Esophagus squamous epithelium (tissue), 5 donors: ENCODE measurements at regions not wholly inside any gene's neighbourhood (a gene's known extent, or its start where the extent isn't known, plus 50 kb on each side); places are given as distances from the start of the nearest gene placed in this dataset.

Experiments used
- DNase-seq: peaks from one replicate; lab custom pipeline; 2025; lab: John Stamatoyannopoulos, UW
- H3K27ac ChIP-seq, 4 donors: fragments of 200-600 bp; sonication (generic); one replicate each; pipeline ENCODE4 v1.5.1; 2016 to 2019; ENCODE audit warnings: mild to moderate bottlenecking in 1 of 4
- H3K27me3 ChIP-seq, 4 donors: fragments of 200-600 bp; sonication (generic); 1 replicate in 3 of 4; 2 replicates in 1 of 4; pipeline versions ENCODE4 v1.5.1 to v1.6.0; 2017 to 2021; ENCODE audit warnings: antibody characterized with exemption in 1 of 4
- H3K36me3 ChIP-seq, 3 donors: fragments of 200-600 bp; sonication (generic); one replicate each; pipeline ENCODE4 v1.5.1; 2016 to 2019
- H3K4me1 ChIP-seq, 3 donors: fragments of 200-600 bp; sonication (generic); one replicate each; pipeline ENCODE4 v1.5.1; 2017 to 2019
- H3K4me3 ChIP-seq, 4 donors: fragments of 200-600 bp; sonication (generic); 1 replicate in 3 of 4; 2 replicates in 1 of 4; pipeline ENCODE4 v1.5.1; 2016 to 2019; ENCODE audit warnings: mild to moderate bottlenecking in 2 of 4, moderate library complexity in 1 of 4
- H3K9me3 ChIP-seq, 3 donors: fragments of 200-600 bp; sonication (generic); one replicate each; pipeline ENCODE4 v1.5.1; 2016 to 2019
- POLR2A ChIP-seq, 4 donors: fragments of 450-650 bp; IDR thresholded peaks; one replicate each; pipeline ENCODE4 v1.6.1; 2017; ENCODE audit warnings: antibody characterized with exemption in 4 of 4, mild to moderate bottlenecking in 4 of 4, moderate library complexity in 3 of 4
- WGBS, 2 donors: methylation state at CpG; one replicate each; pipeline ENCODE4 v1.1.5; 2018; 5-methylcytosine and 5-hydroxymethylcytosine counted together
- intact Hi-C: fragments of 100-400 bp; cut with DNase I; formaldehyde crosslinking; loops from one replicate; pipeline ENCODE4 v1.15.0; 2022
- TF ChIP-seq, protein P1 (sequence below), 6 experiments: fragments of 450-650 bp in 4 of 6; fragments of 200-600 bp in 2 of 6; sonication (generic) in 2 of 6; IDR thresholded peaks; one replicate each; pipeline ENCODE4 v1.5.1; 2016 to 2019; ENCODE audit warnings: antibody characterized with exemption in 6 of 6, mild to moderate bottlenecking in 4 of 6, moderate library complexity in 4 of 6
- donor health status: DM: yes; HTN: yes; CAD: no.

DNA sequence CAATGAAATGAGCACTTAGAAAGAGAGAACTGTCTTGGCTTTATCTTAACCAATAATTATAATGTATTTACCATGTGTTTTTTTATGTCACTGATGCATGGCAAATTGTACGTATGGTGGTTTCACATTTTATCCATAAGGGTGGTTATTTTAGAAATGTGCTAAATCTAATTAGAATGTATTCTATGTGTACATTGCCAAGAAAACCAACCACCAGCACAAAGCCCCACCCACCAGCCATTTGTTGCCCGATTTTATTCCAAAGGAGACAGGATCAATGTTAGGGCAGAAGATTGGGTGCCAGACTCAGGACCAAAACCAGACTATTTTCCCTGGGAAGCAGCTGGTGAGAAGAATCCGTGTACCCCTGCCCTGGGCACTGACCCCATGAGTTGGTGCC lies 63.0 kb upstream of the SOX1 start:
- 49 to 76% methylated on average over 3 of the region's 3 CpGs for WGBS, 2 donors
- no peak for DNase-seq
- TF ChIP-seq POLR2A (IDR thresholded peaks at IDR 0.05) = no peak
- TF ChIP-seq, protein P1, sequence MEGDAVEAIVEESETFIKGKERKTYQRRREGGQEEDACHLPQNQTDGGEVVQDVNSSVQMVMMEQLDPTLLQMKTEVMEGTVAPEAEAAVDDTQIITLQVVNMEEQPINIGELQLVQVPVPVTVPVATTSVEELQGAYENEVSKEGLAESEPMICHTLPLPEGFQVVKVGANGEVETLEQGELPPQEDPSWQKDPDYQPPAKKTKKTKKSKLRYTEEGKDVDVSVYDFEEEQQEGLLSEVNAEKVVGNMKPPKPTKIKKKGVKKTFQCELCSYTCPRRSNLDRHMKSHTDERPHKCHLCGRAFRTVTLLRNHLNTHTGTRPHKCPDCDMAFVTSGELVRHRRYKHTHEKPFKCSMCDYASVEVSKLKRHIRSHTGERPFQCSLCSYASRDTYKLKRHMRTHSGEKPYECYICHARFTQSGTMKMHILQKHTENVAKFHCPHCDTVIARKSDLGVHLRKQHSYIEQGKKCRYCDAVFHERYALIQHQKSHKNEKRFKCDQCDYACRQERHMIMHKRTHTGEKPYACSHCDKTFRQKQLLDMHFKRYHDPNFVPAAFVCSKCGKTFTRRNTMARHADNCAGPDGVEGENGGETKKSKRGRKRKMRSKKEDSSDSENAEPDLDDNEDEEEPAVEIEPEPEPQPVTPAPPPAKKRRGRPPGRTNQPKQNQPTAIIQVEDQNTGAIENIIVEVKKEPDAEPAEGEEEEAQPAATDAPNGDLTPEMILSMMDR (IDR thresholded peaks at IDR 0.05) = no peak
- intact Hi-C loops = no loop called here
- H3K9me3 ChIP-seq = no peaks in the 10 kb centered on the region
- no peaks in the 10 kb centered on the region for H3K36me3 ChIP-seq
- H3K27me3 ChIP-seq = peaks cover 0 to 11% (median 0%) of the 10 kb centered on the region in 4 donors
- H3K27ac ChIP-seq = no peak overlapping the region
- H3K4me3 ChIP-seq = no peak overlapping the region
- H3K4me1 ChIP-seq = no peaks in the 10 kb centered on the region

DNA sequence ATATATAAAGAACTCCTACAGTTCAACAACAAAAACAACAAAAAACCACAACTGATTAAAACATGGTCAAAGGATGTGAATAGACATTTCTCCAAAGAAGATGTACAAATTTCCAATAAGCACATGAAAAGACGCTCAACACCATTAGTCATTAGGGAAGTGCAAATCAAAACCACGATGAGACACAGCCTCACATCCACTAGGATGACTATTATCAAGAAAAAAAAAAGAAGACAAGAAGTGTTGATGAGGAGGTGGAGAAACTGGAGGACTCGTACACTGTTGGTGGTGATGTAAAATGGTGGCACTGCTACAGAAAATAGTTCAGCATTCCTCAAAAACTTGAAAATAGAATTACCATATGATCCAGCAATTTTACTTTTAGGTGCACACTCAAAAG lies 61.0 kb upstream of the SOX1 start:
- Histone ChIP-seq H3K27me3 (peaks cover 0 to 11% (median 0%) of the 10 kb centered on the region in 4 donors), H3K4me3 (no peak overlapping the region), H3K4me1 (no peaks in the 10 kb centered on the region), H3K9me3 (no peaks in the 10 kb centered on the region), H3K27ac (no peak overlapping the region), H3K36me3 (no peaks in the 10 kb centered on the region)
- intact Hi-C loops = no loop called here
- no peak for DNase-seq
- no peak for TF ChIP-seq POLR2A (IDR thresholded peaks at IDR 0.05)
- TF ChIP-seq, protein P1 (IDR thresholded peaks at IDR 0.05) = no peak
- 80 to 84% methylated on average over 3 of the region's 3 CpGs for WGBS, 2 donors

DNA sequence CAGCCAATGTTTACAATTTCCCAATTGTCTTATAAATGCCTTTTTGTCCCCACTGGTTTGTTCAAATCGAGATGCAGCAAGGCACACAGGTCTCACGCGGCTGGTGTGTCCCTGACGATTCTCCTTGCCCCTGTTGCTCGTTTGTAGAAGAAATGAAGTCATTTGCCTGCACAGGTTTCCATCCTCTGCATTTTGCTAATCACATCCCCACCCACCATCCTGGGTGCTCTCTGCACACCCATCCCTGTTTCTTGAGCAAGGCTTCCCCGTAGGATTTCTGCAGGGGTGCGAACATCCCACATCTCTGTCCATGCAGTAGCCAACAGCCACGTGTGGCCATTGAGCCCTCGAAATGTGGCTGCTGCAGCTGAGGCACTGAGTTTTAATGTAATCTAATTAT lies 59.8 kb upstream of the SOX1 start:
- Histone ChIP-seq H3K27ac (no peak overlapping the region), H3K9me3 (no peaks in the 10 kb centered on the region), H3K36me3 (no peaks in the 10 kb centered on the region), H3K4me3 (no peak overlapping the region), H3K4me1 (no peaks in the 10 kb centered on the region), H3K27me3 (peaks cover 0 to 11% (median 0%) of the 10 kb centered on the region in 4 donors)
- intact Hi-C loops = no loop called here
- DNase-seq = no peak
- 75 to 80% methylated on average over 9 of the region's 9 CpGs for WGBS, 2 donors
- no peak for TF ChIP-seq POLR2A (IDR thresholded peaks at IDR 0.05)
- TF ChIP-seq, protein P1 (IDR thresholded peaks at IDR 0.05) = no peak

DNA sequence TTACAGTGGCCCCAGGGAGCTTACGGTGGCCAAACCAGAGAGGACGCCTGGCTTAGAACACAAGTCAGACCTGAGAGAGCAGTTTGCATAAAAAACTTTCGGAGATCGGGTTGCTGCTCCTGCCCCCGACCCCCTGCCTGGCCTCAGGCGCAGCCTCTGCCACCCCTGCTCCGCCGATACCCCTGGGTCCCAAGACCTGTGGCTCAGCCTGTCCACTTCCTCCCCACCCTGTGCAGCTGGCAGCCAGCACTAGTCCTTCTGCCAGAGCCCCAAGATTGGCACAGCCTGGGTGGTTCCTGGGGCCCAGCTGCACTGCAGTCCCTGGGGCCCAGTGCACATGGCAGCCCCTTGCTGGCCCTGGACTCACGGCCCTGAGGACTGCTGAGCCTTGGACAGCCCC lies 56.2 kb upstream of the SOX1 start:
- DNase-seq = no peak
- intact Hi-C loops = no loop called here
- no peak overlapping the region for H3K4me3 ChIP-seq
- WGBS, 2 donors = 20 to 97% methylated on average over 1 to 6 of the region's 9 CpGs
- no peaks in the 10 kb centered on the region for H3K9me3 ChIP-seq
- no peaks in the 10 kb centered on the region for H3K4me1 ChIP-seq
- H3K36me3 ChIP-seq = no peaks in the 10 kb centered on the region
- H3K27ac ChIP-seq = no peak overlapping the region
- peaks cover 0 to 5% (median 0%) of the 10 kb centered on the region in 4 donors for H3K27me3 ChIP-seq
- TF ChIP-seq, protein P1 (IDR thresholded peaks at IDR 0.05) = no peak
- TF ChIP-seq POLR2A (IDR thresholded peaks at IDR 0.05) = no peak

DNA sequence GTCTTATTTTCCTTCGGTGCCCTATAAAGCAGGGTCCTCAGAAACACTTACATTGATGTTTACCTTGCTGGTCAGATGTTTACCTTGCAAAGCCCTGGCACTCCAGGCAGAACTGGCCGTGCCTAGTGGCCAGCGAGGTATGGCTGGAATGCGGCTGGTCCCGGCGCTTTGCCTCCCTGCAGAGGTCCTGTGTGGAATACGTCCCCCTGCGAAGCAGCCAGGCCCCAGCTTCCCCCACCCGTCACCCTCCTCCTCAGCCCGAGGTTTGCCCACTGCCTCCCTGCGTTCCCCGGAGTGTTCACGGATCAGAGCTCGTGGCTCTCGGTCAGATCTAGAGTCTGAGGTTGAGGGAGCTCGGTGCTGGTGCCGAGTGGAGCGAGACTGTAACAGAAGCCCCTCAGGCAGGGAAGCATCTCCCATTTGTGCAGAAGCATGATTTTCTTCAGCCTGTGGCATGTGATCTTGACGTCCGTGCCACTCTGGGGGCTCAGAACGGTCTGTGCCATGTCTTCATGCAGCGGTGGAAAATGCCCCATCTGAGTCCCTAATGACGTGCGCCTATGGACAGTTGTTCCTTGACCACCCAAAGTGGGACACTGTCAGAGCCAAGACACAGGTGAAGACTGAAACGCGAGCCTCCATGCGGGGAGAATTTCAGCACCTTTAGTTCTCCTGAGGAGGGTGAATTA lies 54.8 kb upstream of the SOX1 start:
- 83 to 90% methylated on average over 8 to 13 of the region's 27 CpGs for WGBS, 2 donors
- Histone ChIP-seq H3K4me1 (no peaks in the 10 kb centered on the region), H3K9me3 (no peaks in the 10 kb centered on the region), H3K27me3 (peaks cover 0 to 5% (median 0%) of the 10 kb centered on the region in 4 donors), H3K36me3 (no peaks in the 10 kb centered on the region), H3K4me3 (no peak overlapping the region), H3K27ac (no peak overlapping the region)
- intact Hi-C loops = no loop called here
- no peak for TF ChIP-seq POLR2A (IDR thresholded peaks at IDR 0.05)
- TF ChIP-seq, protein P1 (IDR thresholded peaks at IDR 0.05) = no peak
- DNase-seq = no peak
